Caki2 (cell line): ENCODE measurements at regions not wholly inside any gene's neighbourhood (a gene's known extent, or its start where the extent isn't known, plus 50 kb on each side); places are given as distances from the start of the nearest gene placed in this dataset.
A peak's percentile ranks its signal among the peaks of the same experiment; 100 is the strongest.
"Not testable (repeated sequence)": the region's sequence is repeated elsewhere in the genome, so short reads cannot be mapped to it uniquely, and the experiment has no call there.

Experiments used
- DNase-seq: peaks from one replicate; pipeline ENCODE4 v3.0.0-alpha.2; 2015; ENCODE audit warnings: low read depth
- in situ Hi-C: cut with HindIII; loops from 2 replicates; pipeline ENCODE4 v1.10.0; 2016; ENCODE audit warnings: low sequenced_read_pairs, low pct_unique_long_range_greater_than_20kb, mixed read lengths

- in situ Hi-C loops: no loop called here
- DNase-seq: no peak
Measured at GRCh38 chr3:72633534-72633933, 214.7 kb downstream of the SHQ1 start.

- in situ Hi-C loops: no loop called here
- DNase-seq: no peak
Measured at GRCh38 chr3:72633121-72633520, 215.1 kb downstream of the SHQ1 start.

- in situ Hi-C loops: no loop called here
- no peak for DNase-seq
Measured at GRCh38 chr3:72632129-72632528, 216.1 kb downstream of the SHQ1 start.

GRCh38 chr3:72630969-72631344, 217.3 kb downstream of the SHQ1 start:
- in situ Hi-C loops: no loop called here
- peak; percentile 72 for DNase-seq

GRCh38 chr3:72630327-72630968, 217.8 kb downstream of the SHQ1 start:
- DNase-seq: peak; percentile 74
- in situ Hi-C loops: no loop called here

GRCh38 chr3:72629191-72629631, 219.0 kb downstream of the SHQ1 start:
- peak; percentile 30 for DNase-seq
- in situ Hi-C loops: no loop called here

GRCh38 chr3:72628065-72628464, 220.2 kb downstream of the SHQ1 start:
- DNase-seq: no peak
- in situ Hi-C loops: no loop called here

- in situ Hi-C loops: no loop called here
- no peak for DNase-seq
Measured at GRCh38 chr3:72627271-72627670, 221.0 kb downstream of the SHQ1 start.

GRCh38 chr3:72625602-72626337, 222.5 kb downstream of the SHQ1 start:
- DNase-seq: peak; percentile 91
- in situ Hi-C loops: no loop called here

GRCh38 chr3:72624656-72625055, 223.6 kb downstream of the SHQ1 start:
- DNase-seq: no peak
- in situ Hi-C loops: no loop called here

GRCh38 chr3:72618739-72619138, 229.5 kb downstream of the SHQ1 start:
- in situ Hi-C loops: no loop called here
- DNase-seq: no peak

- in situ Hi-C loops: no loop called here
Measured at GRCh38 chr3:72617424-72618024, 230.7 kb downstream of the SHQ1 start.

GRCh38 chr3:72615776-72616175, 232.5 kb downstream of the SHQ1 start:
- DNase-seq: no peak
- in situ Hi-C loops: no loop called here

More at GRCh38 chr3:72617424-72618024, 230.7 kb downstream of the SHQ1 start:
- no peak for DNase-seq

GRCh38 chr3:72615182-72615581, 233.1 kb downstream of the SHQ1 start:
- in situ Hi-C loops: no loop called here

GRCh38 chr3:72614394-72615074, 233.7 kb downstream of the SHQ1 start:
- in situ Hi-C loops: no loop called here

More at GRCh38 chr3:72615182-72615581, 233.1 kb downstream of the SHQ1 start:
- DNase-seq: no peak

GRCh38 chr3:72613871-72614270, 234.4 kb downstream of the SHQ1 start:
- no peak for DNase-seq
- in situ Hi-C loops: no loop called here

More at GRCh38 chr3:72614394-72615074, 233.7 kb downstream of the SHQ1 start:
- DNase-seq: no peak

- DNase-seq, in situ Hi-C loops: not testable (repeated sequence)
Measured at GRCh38 chr3:72609114-72609513, 239.1 kb downstream of the SHQ1 start.

- in situ Hi-C loops: no loop called here
- no peak for DNase-seq
Measured at GRCh38 chr3:72606005-72606800, 242.0 kb downstream of the SHQ1 start.
